ENCODE measurements at regions not wholly inside any gene's neighbourhood (a gene's known extent, or its start where the extent isn't known, plus 50 kb on each side); places are given as distances from the start of the nearest gene placed in this dataset.

GRCh38 chr13:71082631-71083030 is 784.4 kb downstream of the DACH1 start:
- no peak overlapping the region for H3K4me2 ChIP-seq (ENCODE audit: insufficient read depth, insufficient read length, low read length)
- no peak overlapping the region for H2BK12ac ChIP-seq (ENCODE audit: insufficient read length, low read depth, low read length)
- H3K79me1 ChIP-seq (ENCODE audit: insufficient read depth, low read depth, low read length, poor library complexity, severe bottlenecking): no peaks in the 10 kb centered on the region
- H2BK5ac ChIP-seq (ENCODE audit: insufficient read length, low read length): no peak overlapping the region
- H3K9me3 Mint-ChIP-seq: peaks cover 0 to 2% of the 10 kb centered on the region in 2 experiments; a peak in 1 of 5 replicates
- no peak for DNase-seq
- H3K27ac Mint-ChIP-seq: no peak overlapping the region
- H2BK15ac ChIP-seq (ENCODE audit: low read depth, low read length): no peak overlapping the region
- no peaks in the 10 kb centered on the region for H3K27me3 ChIP-seq (ENCODE audit: insufficient read depth, low read length)
- H4K20me1 ChIP-seq (ENCODE audit: control insufficient read depth, insufficient read depth, insufficient read length): no peaks in the 10 kb centered on the region
- H3K56ac ChIP-seq (ENCODE audit: insufficient read length, low read depth, low read length): no peak overlapping the region
- no peak overlapping the region for H4K91ac ChIP-seq (ENCODE audit: insufficient read length, low read depth, low read length)
- no peak overlapping the region for H3K14ac ChIP-seq (ENCODE audit: insufficient read depth, low read length)
- no peak overlapping the region for H2AFZ ChIP-seq (ENCODE audit: low read length)
- H4K8ac ChIP-seq (replicated peaks; ENCODE audit: insufficient read length, low read depth, low read length): no peak overlapping the region
- H3K4me3 Mint-ChIP-seq: no peak overlapping the region
- no peaks in the 10 kb centered on the region for H3K79me2 ChIP-seq (ENCODE audit: insufficient read depth, low read length)
- no peak overlapping the region for H3K18ac ChIP-seq (ENCODE audit: insufficient read length, low read depth, low read length)
- no peak overlapping the region for H3K27ac ChIP-seq (ENCODE audit: insufficient read length, low read depth, low read length)
- no peak overlapping the region for H2BK120ac ChIP-seq (ENCODE audit: low read depth, low read length, poor library complexity, severe bottlenecking)
- no peak for TF ChIP-seq CTCF (conservative IDR thresholded peaks at IDR 0.05)
- H3K23ac ChIP-seq (ENCODE audit: insufficient read length, low read depth, low read length): no peak overlapping the region
- no peaks in the 10 kb centered on the region for H3K36me3 Mint-ChIP-seq (ENCODE audit: insufficient read depth in 1 of 3, low read depth in 3 of 3)
- H3K9me3 ChIP-seq (ENCODE audit: control insufficient read depth, low read depth, low read length): no peaks in the 10 kb centered on the region
- no peak overlapping the region for H3K9ac ChIP-seq (ENCODE audit: extremely low read depth, insufficient read length, low read length)
- no peak overlapping the region for H2BK20ac ChIP-seq (ENCODE audit: low read depth, low read length, poor library complexity, severe bottlenecking)
- WGBS (ENCODE audit: extremely low coverage, insufficient read length, low lambda C conversion rate): no CpG with 5 or more reads among the region's 1 CpG
- H3K4me1 Mint-ChIP-seq: no peaks in the 10 kb centered on the region
- no peak overlapping the region for H3K4ac ChIP-seq (ENCODE audit: low read depth, low read length)
- H4K5ac ChIP-seq (ENCODE audit: insufficient read length, low read depth, low read length): no peak overlapping the region
- no peaks in the 10 kb centered on the region for H3K4me1 ChIP-seq (ENCODE audit: insufficient read depth, low read length)
- H3K27me3 Mint-ChIP-seq (ENCODE audit: low read depth): no peaks in the 10 kb centered on the region; the same call in 1 of the 2 replicates
- H3K23me2 ChIP-seq (ENCODE audit: insufficient read length, low read depth, low read length, poor library complexity, severe bottlenecking): no peaks in the 10 kb centered on the region
- H3T11ph ChIP-seq (ENCODE audit: low read length): no peak overlapping the region
- H2AK5ac ChIP-seq (ENCODE audit: insufficient read length, low read length): no peak overlapping the region
